Stimulated activated CD4-positive, alpha-beta T cell treated with anti-CD3 and anti-CD28 coated beads, Interleukin-15, amount 100 ng/mL, for 24 hours (primary cell): ENCODE measurements at regions not wholly inside any gene's neighbourhood (a gene's known extent, or its start where the extent isn't known, plus 50 kb on each side); places are given as distances from the start of the nearest gene placed in this dataset.
"Not testable (repeated sequence)": the region's sequence is repeated elsewhere in the genome, so short reads cannot be mapped to it uniquely, and the experiment has no call there.

Experiments used
- DNase-seq: peaks from one replicate; pipeline ENCODE4 v3.0.0-alpha.2; 2020

GRCh38 chr13:76829572-76830327 is 56.5 kb downstream of the KCTD12 start:
- DNase-seq = no peak

GRCh38 chr13:76828316-76828741 is 57.9 kb downstream of the KCTD12 start:
- peak; percentile 16 for DNase-seq

- DNase-seq = no peak
These were observed 59.7 kb downstream of the KCTD12 start for GRCh38 chr13:76826527-76826926.

GRCh38 chr13:76825430-76825829 is 60.8 kb downstream of the KCTD12 start:
- no peak for DNase-seq

GRCh38 chr13:76823969-76824368 is 62.2 kb downstream of the KCTD12 start:
- no peak for DNase-seq

GRCh38 chr13:76822698-76823267 is 63.4 kb downstream of the KCTD12 start:
- no peak for DNase-seq

GRCh38 chr13:76821222-76821621 is 65.0 kb downstream of the KCTD12 start:
- not testable (repeated sequence) for DNase-seq

GRCh38 chr13:76820759-76821158 is 65.4 kb downstream of the KCTD12 start:
- no peak for DNase-seq

GRCh38 chr13:76816394-76816793 is 69.8 kb downstream of the KCTD12 start:
- no peak for DNase-seq

GRCh38 chr13:76815344-76815743 is 70.9 kb downstream of the KCTD12 start:
- DNase-seq = no peak

- no peak for DNase-seq
These were observed 72.3 kb downstream of the KCTD12 start for GRCh38 chr13:76813891-76814290.

- DNase-seq = no peak
These were observed 73.1 kb downstream of the KCTD12 start for GRCh38 chr13:76813000-76813691.

GRCh38 chr13:76812206-76812897 is 73.9 kb downstream of the KCTD12 start:
- DNase-seq = no peak

- no peak for DNase-seq
These were observed 76.8 kb downstream of the KCTD12 start for GRCh38 chr13:76809389-76809788.

- DNase-seq = no peak
These were observed 77.3 kb downstream of the KCTD12 start for GRCh38 chr13:76808927-76809326.

GRCh38 chr13:76804801-76805200 is 81.4 kb downstream of the KCTD12 start:
- DNase-seq = no peak

- no peak for DNase-seq
These were observed 82.4 kb downstream of the KCTD12 start for GRCh38 chr13:76803831-76804230.

- no peak for DNase-seq
These were observed 85.3 kb downstream of the KCTD12 start for GRCh38 chr13:76800943-76801342.

GRCh38 chr13:76799696-76800095 is 86.5 kb downstream of the KCTD12 start:
- DNase-seq = no peak

GRCh38 chr13:76798037-76798436 is 88.2 kb downstream of the KCTD12 start:
- no peak for DNase-seq

- no peak for DNase-seq
These were observed 88.8 kb downstream of the KCTD12 start for GRCh38 chr13:76797361-76797760.

- no peak for DNase-seq
These were observed 89.4 kb downstream of the KCTD12 start for GRCh38 chr13:76796851-76797250.
